ENCODE measurements at regions not wholly inside any gene's neighbourhood (a gene's known extent, or its start where the extent isn't known, plus 50 kb on each side); places are given as distances from the start of the nearest gene placed in this dataset.

- TF ChIP-seq, protein P1, sequence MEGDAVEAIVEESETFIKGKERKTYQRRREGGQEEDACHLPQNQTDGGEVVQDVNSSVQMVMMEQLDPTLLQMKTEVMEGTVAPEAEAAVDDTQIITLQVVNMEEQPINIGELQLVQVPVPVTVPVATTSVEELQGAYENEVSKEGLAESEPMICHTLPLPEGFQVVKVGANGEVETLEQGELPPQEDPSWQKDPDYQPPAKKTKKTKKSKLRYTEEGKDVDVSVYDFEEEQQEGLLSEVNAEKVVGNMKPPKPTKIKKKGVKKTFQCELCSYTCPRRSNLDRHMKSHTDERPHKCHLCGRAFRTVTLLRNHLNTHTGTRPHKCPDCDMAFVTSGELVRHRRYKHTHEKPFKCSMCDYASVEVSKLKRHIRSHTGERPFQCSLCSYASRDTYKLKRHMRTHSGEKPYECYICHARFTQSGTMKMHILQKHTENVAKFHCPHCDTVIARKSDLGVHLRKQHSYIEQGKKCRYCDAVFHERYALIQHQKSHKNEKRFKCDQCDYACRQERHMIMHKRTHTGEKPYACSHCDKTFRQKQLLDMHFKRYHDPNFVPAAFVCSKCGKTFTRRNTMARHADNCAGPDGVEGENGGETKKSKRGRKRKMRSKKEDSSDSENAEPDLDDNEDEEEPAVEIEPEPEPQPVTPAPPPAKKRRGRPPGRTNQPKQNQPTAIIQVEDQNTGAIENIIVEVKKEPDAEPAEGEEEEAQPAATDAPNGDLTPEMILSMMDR (IDR thresholded peaks at IDR 0.05; ENCODE audit: control extremely low read depth, extremely low read depth, low read depth, missing control alignments), result no peak
- ChIA-PET POLR2A (no interaction called here), CTCF (interaction anchor here (1.4 to 1.6 kb wide), 2 partner anchors 11 to 16 kb away, joined by 3 to 4 read pairs; no protein-coding TSS in a partner anchor)
- DNase-seq (ENCODE audit: extremely low spot score), result no peak
Observed at GRCh38 chr12:90091809-90092208, 383.2 kb upstream of the ATP2B1 start.

DNA sequence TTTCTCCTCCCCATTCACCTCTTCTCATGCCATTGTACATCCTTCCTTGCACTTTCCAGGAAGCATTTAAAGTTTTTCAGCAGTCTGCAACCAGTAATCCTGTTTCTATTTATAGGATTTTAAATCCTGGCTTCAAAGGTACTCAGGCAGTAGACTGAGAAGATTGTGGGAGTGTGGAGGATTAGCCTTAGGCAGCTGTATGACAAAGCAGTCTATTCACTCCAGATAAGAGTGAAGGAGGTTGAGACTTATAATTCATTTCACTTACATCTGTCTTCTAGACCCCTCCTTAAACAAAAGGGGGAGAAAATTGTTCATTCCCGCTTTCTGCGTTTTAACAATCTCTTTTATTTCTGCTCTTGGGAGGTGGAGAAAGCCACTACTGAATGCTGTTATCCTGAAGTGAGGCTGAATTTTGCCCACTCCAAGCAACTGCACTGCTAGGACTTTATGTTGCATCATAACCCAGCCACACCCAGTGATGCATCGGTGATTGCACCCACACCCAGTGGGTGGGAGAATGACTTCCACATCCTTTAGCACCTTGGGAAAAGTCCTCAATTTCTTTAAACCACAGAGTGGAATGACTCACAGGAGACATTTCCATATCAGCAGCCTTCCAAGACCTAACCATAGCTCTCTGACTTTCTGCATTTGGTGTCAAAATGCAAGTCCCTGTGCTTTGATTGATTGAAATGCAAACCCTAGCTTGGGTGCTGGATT is 382.5 kb upstream of the ATP2B1 start:
- DNase-seq (ENCODE audit: extremely low spot score), result no peak
- ChIA-PET CTCF (interaction anchor here (1.4 to 1.6 kb wide), 2 partner anchors 12 to 15 kb away, joined by 3 to 4 read pairs; no protein-coding TSS in a partner anchor), POLR2A (no interaction called here)
- TF ChIP-seq, protein P1 (IDR thresholded peaks at IDR 0.05; ENCODE audit: control extremely low read depth, extremely low read depth, low read depth, missing control alignments), result no peak

- CTCF ChIA-PET, result interaction anchor here (0.8 to 2.6 kb wide), 2 partner anchors 18 to 56 kb away, joined by 3 to 17 read pairs; no protein-coding TSS in a partner anchor
- POLR2A ChIA-PET, result no interaction called here
- DNase-seq (ENCODE audit: extremely low spot score), result no peak
- TF ChIP-seq, protein P1 (IDR thresholded peaks at IDR 0.05; ENCODE audit: control extremely low read depth, extremely low read depth, low read depth, missing control alignments), result no peak
Observed at GRCh38 chr12:90086281-90086680, 377.6 kb upstream of the ATP2B1 start.

GRCh38 chr12:90085494-90086274 is 377.0 kb upstream of the ATP2B1 start:
- ChIA-PET POLR2A (no interaction called here), CTCF (interaction anchor here (0.8 to 2.6 kb wide), 8 partner anchors 9 to 545 kb away, joined by 3 to 17 read pairs (median 4); no protein-coding TSS in a partner anchor)
- TF ChIP-seq, protein P1 (IDR thresholded peaks at IDR 0.05; ENCODE audit: control extremely low read depth, extremely low read depth, low read depth, missing control alignments), result no peak
- DNase-seq (ENCODE audit: extremely low spot score), result no peak

GRCh38 chr12:90084018-90084417 is 375.4 kb upstream of the ATP2B1 start:
- CTCF ChIA-PET, result interaction anchor here (1.0 to 1.8 kb wide), 2 partner anchors 17 to 545 kb away, joined by 3 to 9 read pairs; no protein-coding TSS in a partner anchor
- POLR2A ChIA-PET, result no interaction called here

GRCh38 chr12:90080616-90081015 is 372.0 kb upstream of the ATP2B1 start:
- TF ChIP-seq, protein P1 (IDR thresholded peaks at IDR 0.05; ENCODE audit: control extremely low read depth, extremely low read depth, low read depth, missing control alignments), result no peak
- ChIA-PET POLR2A (no interaction called here), CTCF (interaction anchor here (1.7 to 2.1 kb wide), 2 partner anchors 10 to 20 kb away, joined by 6 read pairs; no protein-coding TSS in a partner anchor)
- no peak for DNase-seq (ENCODE audit: extremely low spot score)

More at GRCh38 chr12:90084018-90084417, 375.4 kb upstream of the ATP2B1 start:
- TF ChIP-seq, protein P1 (IDR thresholded peaks at IDR 0.05; ENCODE audit: control extremely low read depth, extremely low read depth, low read depth, missing control alignments), result no peak
- DNase-seq (ENCODE audit: extremely low spot score), result no peak

Data from GM10248 (cell line).